Neuronal stem cell (in vitro differentiated cells): ENCODE measurements at regions not wholly inside any gene's neighbourhood (a gene's known extent, or its start where the extent isn't known, plus 50 kb on each side); places are given as distances from the start of the nearest gene placed in this dataset.

Experiments
- DNase-seq: peaks from one replicate; pipeline ENCODE4 v3.0.0-alpha.2; 2013; ENCODE audit warnings: low spot score
- H2AFZ ChIP-seq: one replicate; pipeline ENCODE4 v1.6.1; 2013; ENCODE audit warnings: mild to moderate bottlenecking, low read length, inconsistent platforms
- H2AK5ac ChIP-seq: 2 replicates; pipeline ENCODE4 v1.6.1; 2013; ENCODE audit warnings: low read depth, mild to moderate bottlenecking, inconsistent platforms, low read length, moderate library complexity, mixed read lengths
- H2BK120ac ChIP-seq: 2 replicates; pipeline ENCODE4 v1.6.1; 2013; ENCODE audit warnings: low read depth, mild to moderate bottlenecking, inconsistent platforms, low read length, moderate library complexity, mixed read lengths
- H2BK12ac ChIP-seq: one replicate; pipeline ENCODE4 v1.6.1; 2013; ENCODE audit warnings: low read length, inconsistent platforms
- H2BK15ac ChIP-seq: 2 replicates; pipeline ENCODE4 v1.6.1; 2013; ENCODE audit warnings: mild to moderate bottlenecking, low read length, inconsistent platforms, mixed read lengths
- H2BK5ac ChIP-seq: one replicate; pipeline ENCODE4 v1.6.1; 2013; ENCODE audit warnings: inconsistent platforms, mild to moderate bottlenecking, low read length, moderate library complexity
- H3K14ac ChIP-seq: one replicate; pipeline ENCODE4 v1.6.1; 2013; ENCODE audit warnings: low read length, inconsistent platforms
- H3K18ac ChIP-seq: 2 replicates; pipeline ENCODE4 v1.6.1; 2013; ENCODE audit warnings: low read length, inconsistent platforms
- H3K23ac ChIP-seq: 2 replicates; pipeline ENCODE4 v1.6.1; 2013; ENCODE audit warnings: low read depth, mild to moderate bottlenecking, mixed read lengths, low read length, inconsistent platforms; ENCODE audit not compliant: poor library complexity
- H3K27ac ChIP-seq: replicated peaks from 3 replicates; pipeline ENCODE4 v1.5.1; 2013; ENCODE audit warnings: low read length, inconsistent platforms
- H3K27me3 ChIP-seq, 3 experiments: 2 replicates each; pipeline ENCODE4 v1.6.1; 2013; ENCODE audit warnings: low read length in 3 of 3, mild to moderate bottlenecking in 2 of 3, inconsistent platforms in 1 of 3, low read depth in 1 of 3, mixed read lengths in 1 of 3, moderate library complexity in 1 of 3; ENCODE audit not compliant: control insufficient read depth in 3 of 3, insufficient read depth in 3 of 3
- H3K36me3 ChIP-seq, 2 donors: replicated peaks in 1 of 2; 2 replicates each; pipeline ENCODE4 v1.6.1; 2013; ENCODE audit warnings: low read length in 2 of 2; ENCODE audit not compliant: control insufficient read depth in 2 of 2, insufficient read depth in 2 of 2
- H3K4ac ChIP-seq: 2 replicates; pipeline ENCODE4 v1.6.1; 2013; ENCODE audit warnings: inconsistent platforms, mild to moderate bottlenecking, low read length, moderate library complexity
- H3K4me1 ChIP-seq, 2 donors: 1 replicate in 1 of 2; 2 replicates in 1 of 2; pipeline ENCODE4 v1.6.1; 2013; ENCODE audit warnings: low read length in 2 of 2, low read depth in 1 of 2; ENCODE audit not compliant: control insufficient read depth in 2 of 2, insufficient read depth in 1 of 2
- H3K4me2 ChIP-seq: one replicate; pipeline ENCODE4 v1.6.1; 2013; ENCODE audit warnings: mild to moderate bottlenecking, low read length, inconsistent platforms; ENCODE audit not compliant: insufficient read depth, poor library complexity, severe bottlenecking
- H3K4me3 ChIP-seq, 2 donors: 2 replicates each; pipeline ENCODE4 v1.5.1; 2013; ENCODE audit warnings: low read length in 2 of 2, mild to moderate bottlenecking in 2 of 2, inconsistent platforms in 1 of 2, moderate library complexity in 1 of 2
- H3K79me1 ChIP-seq: one replicate; pipeline ENCODE4 v1.6.1; 2013; ENCODE audit warnings: low read depth, mild to moderate bottlenecking, inconsistent platforms, low read length, moderate library complexity
- H3K9ac ChIP-seq: one replicate; pipeline ENCODE4 v1.6.1; 2013; ENCODE audit warnings: mild to moderate bottlenecking, low read depth, low read length, inconsistent platforms; ENCODE audit not compliant: poor library complexity
- H3K9me3 ChIP-seq, 2 donors: replicated peaks in 1 of 2; 2 replicates each; pipeline versions ENCODE3 to v1.6.1; 2013; ENCODE audit warnings: low read length in 2 of 2, mild to moderate bottlenecking in 2 of 2, inconsistent platforms in 1 of 2, low read depth in 1 of 2, mixed read lengths in 1 of 2, moderate library complexity in 1 of 2; ENCODE audit not compliant: control insufficient read depth in 2 of 2, insufficient read depth in 1 of 2
- H4K8ac ChIP-seq: one replicate; pipeline ENCODE4 v1.6.1; 2013; ENCODE audit warnings: low read depth, mild to moderate bottlenecking, inconsistent platforms, low read length, moderate library complexity
- H4K91ac ChIP-seq: one replicate; pipeline ENCODE4 v1.6.1; 2013; ENCODE audit warnings: low read length, low read depth, mild to moderate bottlenecking, inconsistent platforms; ENCODE audit not compliant: poor library complexity
- WGBS, 2 donors: extraction: QIAGEN DNeasy Blood & Tissue Kit; methylation state at CpG; one replicate each; pipeline ENCODE4 v1.1.7; 2013; ENCODE audit warnings: missing lambda C conversion rate in 2 of 2, mixed read lengths in 1 of 2; ENCODE audit not compliant: insufficient read length in 2 of 2, insufficient replicate concordance in 1 of 2; ENCODE audit errors: extremely low coverage in 2 of 2; 5-methylcytosine and 5-hydroxymethylcytosine counted together

DNA sequence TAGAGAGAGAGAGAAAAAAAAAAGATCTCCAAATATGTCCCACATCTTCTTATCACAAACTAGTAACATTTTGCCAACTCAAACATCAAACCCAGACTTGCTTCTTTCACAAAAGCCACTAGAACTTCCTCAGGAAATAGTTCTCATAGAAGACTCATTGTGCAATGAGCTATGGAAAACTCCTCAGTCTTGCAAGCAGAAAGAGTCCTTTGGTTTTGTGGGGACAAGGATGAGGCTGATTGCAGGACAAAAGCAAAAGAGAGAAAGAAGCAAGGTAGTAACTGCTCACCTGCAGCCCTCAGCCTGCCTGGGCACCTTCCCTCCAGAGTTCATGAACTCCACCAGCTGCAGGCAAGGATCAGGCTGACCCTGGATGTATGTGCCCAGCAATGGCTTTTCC lies 399.0 kb downstream of the IRX1 start:
- H3K9ac ChIP-seq = no peak overlapping the region
- no peaks in the 10 kb centered on the region for H3K36me3 ChIP-seq
- H4K91ac ChIP-seq = no peak overlapping the region
- no peaks in the 10 kb centered on the region for H3K79me1 ChIP-seq
- H2BK120ac ChIP-seq = no peak overlapping the region
- H4K8ac ChIP-seq = no peak overlapping the region
- H3K9me3 ChIP-seq = peaks cover 4 to 10% of the 10 kb centered on the region in 2 donors
- H3K4ac ChIP-seq = no peak overlapping the region
- H2AK5ac ChIP-seq = no peak overlapping the region
- no peak overlapping the region for H2BK12ac ChIP-seq
- H3K18ac ChIP-seq = no peak overlapping the region
- no peak overlapping the region for H3K4me2 ChIP-seq
- H3K4me1 ChIP-seq = peaks cover 2 to 10% of the 10 kb centered on the region in 2 donors
- no peak overlapping the region for H3K23ac ChIP-seq
- H3K27me3 ChIP-seq = no peaks in the 10 kb centered on the region
- H3K14ac ChIP-seq = no peak overlapping the region
- no peak overlapping the region for H2BK15ac ChIP-seq
- no peak for DNase-seq
- H3K27ac ChIP-seq = no peak overlapping the region
- no peak overlapping the region for H3K4me3 ChIP-seq
- no peak overlapping the region for H2AFZ ChIP-seq
- no peak overlapping the region for H2BK5ac ChIP-seq

DNA sequence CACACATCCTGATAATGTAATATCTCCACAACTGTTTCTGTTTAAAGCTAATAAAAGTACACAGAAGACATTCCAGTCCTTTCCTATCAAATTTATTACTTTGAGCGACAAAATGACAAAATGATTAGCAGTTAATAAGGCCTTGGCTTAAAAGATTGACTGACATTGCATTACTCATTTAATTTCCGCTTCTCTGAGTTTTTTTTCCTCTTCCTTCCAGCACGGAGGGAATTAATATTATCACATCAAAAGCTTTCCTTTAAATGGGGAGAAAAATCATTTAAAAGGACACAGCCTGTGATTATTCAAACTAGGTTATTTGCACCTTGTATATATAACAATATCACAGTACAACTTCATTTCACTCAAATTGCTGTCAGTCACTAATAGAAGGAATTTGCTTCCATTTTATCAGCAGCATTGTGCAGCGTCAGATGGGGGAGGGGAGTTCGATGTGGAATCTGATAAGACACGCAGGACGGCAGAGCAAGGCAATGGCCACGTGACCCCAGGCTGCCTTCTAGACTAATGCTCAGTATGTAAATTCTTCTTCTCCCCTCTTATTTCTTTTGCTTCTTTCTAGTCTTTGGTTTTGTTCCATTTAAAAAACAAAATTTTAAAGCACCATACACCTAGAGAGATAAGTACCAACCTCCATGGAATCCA lies 400.5 kb downstream of the IRX1 start:
- H3K4ac ChIP-seq = no peak overlapping the region
- no peak overlapping the region for H3K4me2 ChIP-seq
- H3K4me1 ChIP-seq = peaks cover 2 to 10% of the 10 kb centered on the region in 2 donors
- no peak overlapping the region for H3K23ac ChIP-seq
- no peak overlapping the region for H3K18ac ChIP-seq
- H2BK15ac ChIP-seq = no peak overlapping the region
- H3K9me3 ChIP-seq = peaks cover 4 to 10% of the 10 kb centered on the region in 2 donors
- H3K9ac ChIP-seq = no peak overlapping the region
- no peaks in the 10 kb centered on the region for H3K79me1 ChIP-seq
- H2BK5ac ChIP-seq = no peak overlapping the region
- H4K91ac ChIP-seq = no peak overlapping the region
- H2BK120ac ChIP-seq = no peak overlapping the region
- no peak overlapping the region for H2AFZ ChIP-seq
- no peak overlapping the region for H3K14ac ChIP-seq
- H3K4me3 ChIP-seq = no peak overlapping the region
- H3K27me3 ChIP-seq = no peaks in the 10 kb centered on the region
- no peak overlapping the region for H2AK5ac ChIP-seq
- no CpG with 5 or more reads among the region's 8 CpGs for WGBS, 2 donors
- no peak overlapping the region for H2BK12ac ChIP-seq
- no peak overlapping the region for H4K8ac ChIP-seq
- no peak overlapping the region for H3K27ac ChIP-seq
- no peaks in the 10 kb centered on the region for H3K36me3 ChIP-seq
- DNase-seq = no peak

DNA sequence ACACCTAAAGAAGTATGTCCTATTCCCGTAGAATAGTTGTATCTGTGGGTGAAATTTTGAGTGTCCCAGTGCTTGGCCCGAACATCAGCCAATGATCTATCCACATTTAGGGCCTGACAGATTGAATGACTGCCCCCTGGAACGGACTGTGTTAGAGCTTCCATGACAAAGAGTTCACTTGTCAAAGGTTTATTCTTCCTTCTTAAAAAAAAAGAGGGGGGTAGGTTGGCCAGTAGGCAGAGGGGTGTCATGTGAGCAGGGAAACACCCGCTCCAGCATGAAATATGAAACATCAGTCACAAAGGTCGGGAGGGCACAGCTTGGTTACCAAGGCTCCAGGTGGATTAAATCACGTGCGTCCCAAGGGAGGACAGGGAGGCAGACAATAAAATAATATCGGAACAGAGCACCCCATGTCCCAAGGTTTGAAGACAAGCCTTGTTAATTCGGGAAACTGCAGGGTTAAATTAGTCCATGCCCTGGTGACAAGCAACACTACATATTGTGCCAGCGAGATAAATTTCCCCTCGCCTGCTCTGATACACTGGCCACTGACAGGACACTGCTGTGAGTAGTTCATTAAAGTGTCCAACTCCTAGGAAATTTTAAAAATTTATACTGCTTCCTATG lies 401.2 kb downstream of the IRX1 start:
- H3K9ac ChIP-seq = no peak overlapping the region
- no peaks in the 10 kb centered on the region for H3K36me3 ChIP-seq
- H2AFZ ChIP-seq = no peak overlapping the region
- H2BK5ac ChIP-seq = no peak overlapping the region
- no peak overlapping the region for H4K91ac ChIP-seq
- no peak overlapping the region for H2BK12ac ChIP-seq
- H3K14ac ChIP-seq = no peak overlapping the region
- H2BK120ac ChIP-seq = no peak overlapping the region
- no peak overlapping the region for H4K8ac ChIP-seq
- peaks cover 2 to 10% of the 10 kb centered on the region in 2 donors for H3K4me1 ChIP-seq
- H3K18ac ChIP-seq = no peak overlapping the region
- no peak overlapping the region for H2AK5ac ChIP-seq
- no peaks in the 10 kb centered on the region for H3K27me3 ChIP-seq
- H3K27ac ChIP-seq = no peak overlapping the region
- no CpG with 5 or more reads among the region's 11 CpGs for WGBS, 2 donors
- peaks cover 4 to 5% of the 10 kb centered on the region in 2 donors for H3K9me3 ChIP-seq
- no peak overlapping the region for H2BK15ac ChIP-seq
- H3K4ac ChIP-seq = no peak overlapping the region
- no peak overlapping the region for H3K23ac ChIP-seq
- no peak overlapping the region for H3K4me3 ChIP-seq
- no peak for DNase-seq
- H3K4me2 ChIP-seq = no peak overlapping the region
- no peaks in the 10 kb centered on the region for H3K79me1 ChIP-seq

DNA sequence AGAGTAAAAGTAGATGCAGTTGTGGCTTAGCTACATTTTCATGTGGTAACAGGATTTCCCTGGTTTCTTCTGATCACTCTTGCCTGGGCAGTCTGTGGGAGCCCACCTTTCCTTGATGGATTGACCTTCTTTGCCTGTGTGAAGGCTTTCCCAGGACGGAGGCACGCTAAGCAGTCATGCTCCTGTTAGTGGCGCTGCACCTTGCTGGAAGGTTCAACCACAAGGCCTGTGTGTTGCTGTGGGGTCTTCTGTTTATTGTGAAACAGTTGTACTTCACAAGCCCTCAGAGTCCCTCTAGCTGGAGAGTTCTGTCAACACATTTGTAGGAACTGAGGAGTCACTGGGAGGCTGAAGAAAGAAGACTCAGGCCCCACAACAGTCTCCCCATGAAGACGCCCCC lies 402.0 kb downstream of the IRX1 start:
- H3K23ac ChIP-seq = no peak overlapping the region
- H2BK12ac ChIP-seq = no peak overlapping the region
- no peak overlapping the region for H4K91ac ChIP-seq
- no peak overlapping the region for H2AK5ac ChIP-seq
- DNase-seq = no peak
- no CpG with 5 or more reads among the region's 4 CpGs for WGBS, 2 donors
- no peak overlapping the region for H2BK120ac ChIP-seq
- no peaks in the 10 kb centered on the region for H3K79me1 ChIP-seq
- H3K4me2 ChIP-seq = no peak overlapping the region
- H3K9ac ChIP-seq = no peak overlapping the region
- no peak overlapping the region for H4K8ac ChIP-seq
- no peak overlapping the region for H3K27ac ChIP-seq
- H3K4me3 ChIP-seq = no peak overlapping the region
- no peak overlapping the region for H2BK5ac ChIP-seq
- no peak overlapping the region for H3K4ac ChIP-seq
- no peak overlapping the region for H2BK15ac ChIP-seq
- H3K36me3 ChIP-seq = no peaks in the 10 kb centered on the region
- H3K18ac ChIP-seq = no peak overlapping the region
- peaks cover 2 to 10% of the 10 kb centered on the region in 2 donors for H3K4me1 ChIP-seq
- no peaks in the 10 kb centered on the region for H3K27me3 ChIP-seq
- no peak overlapping the region for H3K14ac ChIP-seq
- H3K9me3 ChIP-seq = peaks cover 0 to 4% of the 10 kb centered on the region in 2 donors
- no peak overlapping the region for H2AFZ ChIP-seq
